HG02642 (cell line): ENCODE measurements at regions not wholly inside any gene's neighbourhood (a gene's known extent, or its start where the extent isn't known, plus 50 kb on each side); places are given as distances from the start of the nearest gene placed in this dataset.
"Not testable (repeated sequence)": the region's sequence is repeated elsewhere in the genome, so short reads cannot be mapped to it uniquely, and the experiment has no call there.

Experiments
- ATAC-seq: cut with Tn5 transposase; IDR thresholded peaks from one replicate; pipeline ENCODE4 v1.9.1; 2021; ENCODE audit warnings: mild to moderate bottlenecking; ENCODE audit not compliant: unreplicated experiment, poor library complexity

DNA sequence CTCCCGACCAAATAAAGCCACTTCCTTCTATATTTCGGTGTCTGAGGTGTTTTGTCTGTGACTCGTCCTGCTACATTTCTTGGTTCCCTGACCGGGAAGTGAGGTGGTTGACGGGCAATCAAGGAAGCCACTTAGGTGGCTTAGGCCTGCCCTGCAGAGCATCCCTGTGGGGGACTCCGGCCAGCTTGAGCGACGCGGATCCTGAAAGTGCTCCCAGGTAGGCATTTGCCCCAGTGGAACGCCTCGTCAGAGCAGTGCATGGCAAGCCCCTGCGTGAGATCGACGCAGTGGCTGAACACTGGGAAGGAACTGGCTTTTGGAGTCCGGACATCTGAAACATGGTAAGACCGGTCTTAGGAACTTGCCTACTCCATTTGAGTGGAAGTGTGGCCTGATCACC is 157.2 kb upstream of the COX7C start:
- no peak for ATAC-seq

DNA sequence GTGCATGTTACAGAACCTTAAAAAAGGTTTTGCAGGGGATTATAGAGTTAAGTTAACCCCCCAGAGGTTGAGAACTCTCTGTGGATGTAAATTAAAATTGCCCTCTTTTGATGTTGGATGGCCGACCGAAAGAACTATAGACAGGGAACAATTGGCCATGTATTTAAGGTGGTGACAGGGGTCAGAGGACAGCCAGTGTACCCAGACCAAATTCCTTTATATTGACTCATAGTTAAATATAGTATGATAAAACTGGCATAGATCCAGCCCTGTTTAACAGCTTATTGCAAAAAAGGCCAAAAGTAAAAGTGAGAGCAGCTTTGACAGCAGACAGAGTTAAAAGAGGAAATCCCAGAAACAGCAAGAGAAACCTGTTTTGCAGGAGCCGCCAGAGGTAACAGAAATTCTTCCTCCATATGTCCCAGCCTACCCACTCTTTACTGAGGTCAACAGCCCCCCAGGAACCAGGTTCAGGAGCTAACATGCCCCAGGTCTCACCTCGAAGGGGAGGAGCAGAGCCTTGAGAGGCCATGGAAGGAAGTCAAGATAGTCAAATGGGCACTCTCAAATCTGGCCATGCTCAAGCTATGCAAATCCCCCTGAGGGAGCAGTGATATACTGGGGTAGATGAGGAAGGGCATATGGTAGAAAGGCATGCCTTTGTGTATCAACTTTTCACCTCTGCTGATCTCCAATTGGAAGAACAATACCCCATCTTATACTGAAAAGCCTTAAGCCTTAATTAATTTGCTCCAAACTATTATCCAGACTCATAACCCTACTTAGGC is 156.4 kb upstream of the COX7C start:
- ATAC-seq: no peak

DNA sequence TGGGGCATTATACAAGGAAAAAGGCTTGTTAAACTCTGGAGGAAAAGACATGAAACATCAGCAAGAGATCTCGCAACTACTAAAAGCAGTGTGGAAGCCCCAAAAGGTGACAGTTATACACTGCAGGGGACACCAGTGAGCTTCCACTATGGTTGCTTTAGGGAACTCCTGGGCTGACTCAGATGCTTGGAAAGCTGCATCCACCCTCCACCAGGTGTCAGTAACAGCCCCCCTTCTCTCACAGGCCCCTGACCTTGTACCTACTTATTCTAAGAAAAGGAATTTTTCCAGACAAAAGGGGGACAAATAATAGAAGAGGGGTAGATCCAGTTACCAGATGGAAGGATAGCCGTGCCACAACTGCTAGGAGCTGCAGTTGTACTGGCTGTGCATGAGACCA is 154.4 kb upstream of the COX7C start:
- ATAC-seq: no peak

DNA sequence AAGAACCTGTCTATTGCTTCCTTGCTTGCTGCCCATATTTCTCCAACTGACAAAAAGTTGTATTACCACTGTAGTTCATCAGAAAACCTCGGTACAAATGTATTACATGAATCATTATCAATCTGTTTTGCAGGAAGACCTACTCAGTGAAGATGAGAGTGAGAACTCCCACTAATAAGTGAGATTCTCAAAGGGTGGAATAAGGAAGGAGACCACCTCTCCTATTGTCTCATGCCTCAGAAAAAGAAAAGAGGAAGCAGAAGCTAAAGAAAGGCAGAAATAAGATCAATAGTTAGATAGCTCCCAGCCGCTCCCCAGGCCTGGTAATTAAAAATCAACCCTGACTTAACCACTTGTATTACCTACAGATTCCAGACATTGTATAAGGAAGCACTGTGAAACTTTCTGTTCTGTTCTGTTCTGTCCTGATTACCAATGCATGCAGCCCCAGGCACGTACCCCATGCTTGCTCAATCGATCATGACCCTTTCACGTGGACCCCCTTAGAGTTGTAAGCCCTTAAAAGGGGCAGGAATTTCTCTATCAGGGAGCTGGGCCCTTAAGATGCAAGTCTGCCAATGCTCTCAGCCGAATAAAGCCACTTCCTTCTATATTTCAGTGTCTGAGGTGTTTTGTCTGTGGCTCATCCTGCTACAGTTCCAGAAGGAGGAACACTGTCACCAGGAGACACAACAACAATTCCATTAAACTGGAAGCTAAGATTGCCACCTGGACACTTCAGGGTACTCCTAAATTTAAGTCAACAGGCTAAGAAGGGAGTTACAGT is 152.5 kb upstream of the COX7C start:
- ATAC-seq: no peak

DNA sequence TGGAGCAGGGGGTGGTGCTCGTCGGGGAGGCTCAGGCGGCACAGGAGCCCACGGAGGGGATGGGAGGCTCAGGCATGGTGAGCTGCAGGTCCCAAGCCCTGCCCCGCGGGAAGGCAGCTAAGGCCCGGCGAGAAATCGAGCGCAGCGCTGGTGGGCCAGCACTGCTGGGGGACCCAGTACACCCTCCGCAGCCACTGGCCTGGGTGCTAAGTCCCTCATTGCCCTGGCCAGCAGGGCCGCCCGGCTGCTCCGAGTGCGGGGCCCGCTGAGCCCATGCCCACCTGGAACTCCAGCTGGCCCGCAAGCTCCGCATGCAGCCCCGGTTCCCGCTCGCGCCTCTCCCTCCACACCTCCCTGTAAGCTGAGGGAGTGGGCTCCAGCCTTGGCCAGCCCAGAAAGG is 151.0 kb upstream of the COX7C start:
- not testable (repeated sequence) for ATAC-seq

DNA sequence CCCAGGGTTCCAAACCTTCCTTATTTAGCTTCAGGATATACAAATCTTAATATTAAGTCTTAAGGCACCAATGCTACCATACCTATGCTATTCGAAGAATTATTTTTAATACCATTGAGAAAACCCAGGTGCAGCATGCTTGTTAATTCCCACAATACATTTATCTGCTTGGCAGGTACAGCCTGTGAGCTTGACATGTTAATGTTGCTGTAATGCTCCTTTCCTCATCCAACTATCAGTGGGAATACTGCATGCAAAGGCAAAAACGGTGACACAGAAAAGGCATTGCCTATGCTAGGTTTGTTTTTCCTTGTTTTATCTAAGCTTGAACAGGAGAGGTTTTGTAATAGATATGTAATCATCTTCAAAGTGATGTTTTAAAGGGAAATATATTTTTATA is 135.7 kb upstream of the COX7C start:
- ATAC-seq: no peak

DNA sequence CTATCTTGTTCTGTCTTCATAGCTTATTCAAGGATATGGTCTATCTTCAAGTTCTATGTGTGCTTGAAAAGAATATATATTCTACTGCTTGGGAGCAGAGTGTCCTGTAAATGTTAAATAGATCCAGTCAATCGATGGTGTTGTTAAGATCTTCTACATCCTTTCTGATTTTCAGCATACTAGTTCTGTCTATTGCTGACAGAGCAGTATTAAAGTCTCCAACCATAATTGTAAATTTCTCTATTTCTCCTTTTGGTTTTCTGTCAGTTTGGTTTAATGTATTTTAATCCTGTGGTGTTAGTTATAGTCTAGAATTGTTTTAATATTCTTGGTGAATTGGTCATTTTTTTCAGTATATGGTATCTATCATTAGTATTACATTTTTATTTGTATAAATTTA is 124.0 kb upstream of the COX7C start:
- no peak for ATAC-seq

DNA sequence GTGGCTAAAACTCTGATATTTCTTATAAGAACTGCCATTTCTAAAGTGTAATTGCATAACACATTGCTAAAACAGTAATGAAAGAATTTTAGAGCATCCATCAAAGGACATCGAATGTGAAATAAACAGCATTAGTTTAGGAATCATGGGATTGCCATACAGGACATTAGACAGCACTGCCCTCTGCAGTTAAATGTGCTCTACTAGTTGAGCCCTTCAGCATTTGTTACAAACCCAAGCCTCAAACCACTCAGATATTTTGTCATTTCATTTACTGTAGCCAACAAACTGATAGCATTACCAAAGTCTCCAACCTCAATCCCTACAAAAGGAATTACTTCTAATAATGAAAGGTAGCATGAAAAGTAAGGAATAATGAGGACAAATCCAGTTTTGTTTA is 116.8 kb upstream of the COX7C start:
- ATAC-seq: no peak

DNA sequence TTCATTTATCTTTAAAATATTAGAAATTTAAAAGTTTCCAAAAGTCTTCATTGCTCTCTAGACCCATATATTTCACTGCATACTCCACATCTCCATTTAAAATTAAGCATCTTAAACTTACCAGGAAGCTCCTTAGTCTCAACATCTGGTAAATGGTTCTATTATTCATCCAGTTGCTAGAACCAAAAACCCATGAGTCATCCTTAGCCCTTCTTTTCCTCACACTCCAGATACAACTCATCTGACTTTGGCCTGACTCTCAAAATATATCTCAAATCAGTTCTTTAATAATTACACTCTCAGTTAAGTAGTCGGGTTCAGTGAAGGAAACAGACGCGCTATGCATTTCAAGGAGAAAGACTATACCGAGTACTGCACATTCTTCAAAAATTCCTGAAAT is 110.2 kb upstream of the COX7C start:
- no peak for ATAC-seq

DNA sequence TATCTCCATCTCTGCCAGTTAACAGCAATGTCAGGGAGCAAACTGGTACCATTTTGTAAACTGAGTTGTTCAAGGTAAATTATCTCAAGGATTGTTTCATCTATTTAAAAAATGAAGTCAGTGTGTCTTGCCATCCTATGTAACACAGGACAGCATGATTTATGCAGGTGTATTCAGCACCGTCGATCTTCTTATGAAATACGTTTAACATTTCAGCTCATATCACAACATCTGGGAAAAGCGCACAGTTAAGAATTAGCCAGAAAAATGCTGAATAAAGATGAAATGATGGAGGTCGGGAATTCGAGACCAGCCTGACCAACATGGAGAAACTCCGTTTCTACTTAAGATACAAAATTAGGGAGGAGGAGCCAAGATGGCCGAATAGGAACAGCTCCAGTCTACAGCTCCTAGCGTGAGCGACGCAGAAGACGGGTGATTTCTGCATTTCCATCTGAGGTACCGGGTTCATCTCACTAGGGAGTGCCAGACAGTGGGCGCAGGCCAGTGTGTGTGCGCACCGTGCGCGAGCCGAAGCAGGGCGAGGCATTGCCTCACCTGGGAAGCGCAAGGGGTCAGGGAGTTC is 107.3 kb upstream of the COX7C start:
- not testable (repeated sequence) for ATAC-seq

DNA sequence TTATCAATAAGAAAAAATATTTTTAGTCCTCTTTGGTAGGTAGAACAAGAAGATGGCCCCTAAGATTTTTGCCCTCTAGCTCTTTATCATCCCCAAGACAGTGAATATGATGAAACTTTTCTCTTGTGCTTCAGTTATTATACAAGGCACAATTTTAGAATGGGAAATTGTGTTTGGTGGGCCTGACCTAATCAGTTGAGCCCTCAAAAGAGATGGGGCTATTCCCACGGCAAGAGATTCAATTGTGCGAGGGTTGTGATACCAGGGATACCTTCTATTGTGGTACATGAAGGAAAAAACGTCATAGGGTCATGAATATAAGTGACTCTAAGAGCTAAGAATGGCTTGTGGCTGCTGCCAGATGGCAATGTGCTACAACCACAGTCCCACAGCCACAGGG is 94.0 kb upstream of the COX7C start:
- ATAC-seq: no peak

DNA sequence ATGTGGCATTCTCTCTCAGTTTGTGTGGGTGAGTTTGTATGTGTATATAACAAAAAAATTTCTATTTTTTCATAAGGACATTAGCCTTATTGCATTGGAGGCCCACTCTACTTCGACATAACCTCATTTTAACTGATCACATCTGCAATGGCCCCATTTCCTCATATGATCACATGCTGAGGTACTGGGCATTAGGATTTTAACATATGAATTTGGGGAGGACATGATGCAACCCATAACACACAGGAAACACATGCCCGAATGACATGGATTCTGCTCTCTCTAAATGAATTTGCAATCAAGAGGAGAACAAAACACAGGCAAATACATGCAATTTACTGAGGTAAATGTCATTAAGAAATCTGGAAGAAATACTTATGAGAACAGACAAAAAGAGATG is 92.1 kb upstream of the COX7C start:
- ATAC-seq: no peak

DNA sequence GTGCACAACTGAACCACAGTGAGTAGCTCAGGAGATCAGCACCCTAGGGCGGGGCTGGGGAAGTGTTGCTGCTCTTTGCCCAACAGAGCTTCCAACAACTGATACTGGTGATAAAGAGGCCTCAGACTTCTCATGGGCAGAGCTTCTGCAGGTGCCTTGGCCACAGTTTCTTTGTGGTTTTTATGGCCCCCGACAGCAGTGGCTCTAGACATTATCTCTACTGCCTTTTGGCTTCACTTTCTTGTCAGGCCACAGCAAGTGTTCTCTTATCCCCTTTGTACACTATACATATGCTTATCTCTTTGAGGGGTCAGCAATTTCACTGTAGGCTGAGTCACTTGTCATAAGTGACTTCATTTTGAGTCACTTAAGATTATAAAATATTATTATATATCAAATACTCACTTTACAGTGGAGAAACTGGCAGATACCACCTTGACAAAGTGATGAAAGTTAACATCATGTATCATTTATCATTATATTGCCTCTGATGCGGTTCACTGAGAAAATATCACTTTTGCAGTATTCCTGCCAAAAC is 90.9 kb upstream of the COX7C start:
- ATAC-seq: no peak

DNA sequence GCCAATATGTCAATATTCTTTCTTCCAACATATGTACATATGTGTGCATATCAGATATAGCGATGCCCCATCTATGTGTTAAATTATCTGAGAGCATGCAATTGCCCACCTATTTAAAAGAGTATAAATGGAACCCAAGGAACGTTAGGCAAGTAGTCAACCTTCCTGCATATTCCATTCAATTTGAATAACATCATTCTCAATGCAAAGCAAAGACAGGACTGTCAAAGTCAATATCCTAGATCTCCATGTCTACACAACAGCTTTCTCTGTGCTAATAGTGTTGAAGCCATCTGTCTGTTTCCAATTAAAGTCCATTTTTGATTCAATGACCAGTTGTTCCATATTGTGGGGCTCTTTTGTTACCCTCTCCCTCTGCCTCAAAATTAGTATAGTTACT is 85.3 kb upstream of the COX7C start:
- no peak for ATAC-seq

DNA sequence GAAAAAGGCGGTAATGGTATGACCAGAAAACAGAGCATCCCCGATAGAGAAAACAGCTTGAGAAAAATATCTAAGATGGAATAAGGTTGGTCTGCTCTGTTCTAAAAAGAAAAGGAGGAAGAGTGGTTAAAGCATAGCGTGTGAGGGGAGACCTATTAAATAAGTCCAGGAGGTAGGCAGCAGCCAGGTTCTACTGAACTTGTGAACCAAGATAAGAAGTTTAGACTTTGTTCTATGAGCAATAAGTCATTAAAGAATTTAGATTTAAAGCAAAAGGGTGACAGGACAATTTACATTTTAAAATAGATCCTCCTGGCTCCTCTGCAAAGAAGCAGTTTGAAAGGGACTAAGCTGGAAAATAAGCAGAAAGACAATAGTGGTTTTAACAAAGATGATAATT is 81.3 kb upstream of the COX7C start:
- no peak for ATAC-seq

DNA sequence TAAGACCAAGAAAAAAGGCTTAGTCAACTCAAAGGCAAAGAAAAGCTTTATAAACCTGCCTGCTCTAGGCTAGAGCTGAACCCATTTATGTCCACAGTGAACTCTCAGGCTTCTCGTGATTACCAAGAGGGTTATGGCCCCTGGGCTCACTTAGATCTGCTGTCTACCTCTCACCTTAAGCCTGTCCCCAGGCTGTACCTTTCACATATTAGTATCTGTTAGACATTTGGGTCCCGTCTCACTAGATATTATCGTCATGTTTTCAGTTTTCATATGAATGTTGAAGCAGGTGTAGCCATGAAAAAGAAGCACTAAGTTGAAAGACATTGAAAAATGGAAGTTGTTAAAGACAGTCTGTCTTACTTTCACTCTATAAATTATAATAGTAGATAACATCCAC is 75.2 kb upstream of the COX7C start:
- no peak for ATAC-seq

DNA sequence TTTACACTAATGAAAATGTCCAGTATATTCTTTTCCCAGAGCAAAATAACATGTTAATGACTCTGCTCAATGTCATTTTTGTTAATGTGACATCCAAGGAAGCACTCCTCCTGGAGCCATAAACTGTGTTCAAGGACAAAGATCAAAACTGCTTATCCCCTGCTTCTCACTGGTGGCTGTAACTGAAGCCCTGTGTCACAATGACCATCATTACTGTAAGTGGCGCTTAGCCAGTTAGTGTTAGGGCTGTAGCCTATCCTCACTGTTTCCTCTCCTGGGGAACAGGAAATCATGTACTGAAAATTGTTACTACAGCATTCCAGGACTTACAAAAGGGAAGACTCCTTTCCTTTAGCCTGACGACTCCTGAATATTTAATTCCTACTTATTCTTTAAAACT is 71.7 kb upstream of the COX7C start:
- no peak for ATAC-seq

DNA sequence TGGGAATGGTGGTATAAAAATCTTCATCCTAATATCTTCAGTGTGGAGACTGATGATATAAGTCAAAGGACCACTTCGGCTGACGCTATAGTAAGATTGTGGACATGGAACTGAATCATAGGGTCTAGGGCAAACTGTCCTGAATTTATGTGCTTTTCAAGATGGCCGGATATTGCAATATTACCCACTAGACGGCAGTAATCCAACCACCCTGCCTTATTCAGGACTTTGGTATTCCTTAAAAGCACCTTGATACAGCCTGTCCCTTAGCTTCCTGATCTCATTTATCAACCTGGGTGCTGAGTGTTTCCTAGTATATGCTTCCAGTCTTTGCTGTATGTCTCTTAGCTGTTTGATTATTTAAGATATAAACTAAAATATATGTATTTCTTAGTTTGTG is 71.2 kb upstream of the COX7C start:
- ATAC-seq: no peak

DNA sequence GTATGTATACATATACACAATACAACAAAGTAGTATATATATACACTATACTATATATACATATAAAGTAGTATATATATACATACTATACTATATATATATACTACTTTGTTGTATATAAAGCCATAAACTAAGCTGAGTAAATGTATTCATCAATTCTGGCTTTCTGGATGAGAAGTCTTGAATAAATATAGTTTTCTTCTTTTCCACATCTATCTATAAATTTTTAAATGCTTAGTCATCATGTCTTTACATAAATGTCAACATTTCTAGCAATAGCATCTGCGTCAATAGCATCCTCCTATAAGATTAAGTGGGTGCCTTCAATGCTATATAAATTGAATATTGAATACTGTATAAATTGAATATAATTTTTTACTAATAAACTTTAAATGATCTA is 63.1 kb upstream of the COX7C start:
- no peak for ATAC-seq

DNA sequence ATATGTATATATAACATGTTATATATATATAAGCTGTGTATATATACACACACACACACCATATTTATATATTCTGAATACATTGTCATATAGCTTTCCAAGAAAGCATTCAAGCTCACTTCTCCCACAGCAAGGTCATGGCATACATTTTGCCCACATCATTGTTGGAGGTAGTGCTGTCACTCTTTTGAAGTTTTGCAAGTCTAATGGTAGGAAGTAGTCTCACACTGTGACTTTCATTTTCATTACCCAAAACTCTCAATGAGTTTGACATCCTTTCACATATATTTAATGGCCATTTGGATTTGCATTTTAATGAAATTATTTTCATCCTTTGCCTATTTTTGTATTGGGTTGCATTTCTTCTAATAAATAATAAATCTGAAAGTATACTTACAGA is 59.8 kb upstream of the COX7C start:
- ATAC-seq: no peak

DNA sequence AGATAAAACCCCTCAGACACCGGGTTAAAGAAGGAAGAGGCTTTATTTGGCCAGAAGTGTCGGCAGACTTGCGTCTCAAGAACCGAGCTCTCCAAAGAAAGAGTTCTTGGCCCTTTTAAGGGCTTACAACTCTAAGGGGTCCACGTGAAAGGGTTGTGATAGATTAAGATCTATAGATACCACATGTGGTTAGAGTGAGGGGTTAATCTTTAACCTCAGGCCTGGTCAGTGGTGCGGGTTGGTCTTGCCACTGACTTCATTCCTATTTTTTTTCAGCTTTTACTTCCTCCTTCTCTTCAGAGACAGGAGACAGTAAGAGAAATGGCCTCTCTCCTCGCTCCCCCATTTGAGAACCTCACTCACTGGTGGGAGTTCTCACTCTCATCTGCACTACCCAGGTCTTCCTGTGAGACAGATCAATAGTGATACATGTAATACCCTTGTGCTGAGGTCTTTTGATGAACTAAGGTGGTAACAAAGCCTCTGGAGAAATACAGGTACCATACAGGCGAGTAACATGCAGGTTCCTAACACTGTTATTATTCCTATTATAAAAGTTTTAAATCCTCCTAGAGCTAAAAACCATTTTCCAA is 52.4 kb upstream of the COX7C start:
- ATAC-seq: peak; percentile 70
